ENCODE measurements at regions not wholly inside any gene's neighbourhood (a gene's known extent, or its start where the extent isn't known, plus 50 kb on each side); places are given as distances from the start of the nearest gene placed in this dataset.

DNA sequence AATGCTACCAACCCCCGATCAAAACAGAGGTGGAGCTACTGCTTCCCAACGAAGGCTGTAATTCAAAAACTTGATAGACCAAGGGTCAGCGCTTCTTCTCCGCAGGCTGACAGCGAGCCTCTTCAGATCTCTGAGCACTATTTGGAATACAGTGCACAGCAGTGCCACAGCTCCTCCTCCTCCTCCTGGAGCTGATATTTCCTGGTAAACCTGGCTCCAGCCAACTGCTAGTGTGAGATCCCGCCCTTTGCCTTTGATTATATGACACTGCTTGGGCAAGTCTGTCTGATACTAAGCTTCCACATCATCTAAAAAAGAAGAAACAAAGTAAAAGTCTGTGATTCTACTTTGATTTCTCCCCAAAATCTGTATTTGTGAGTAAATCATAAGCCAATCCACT lies 710.5 kb downstream of the DACH1 start:
- Mint-ChIP-seq H3K9me3 (no peaks in the 10 kb centered on the region), H3K27me3 (ENCODE audit: low read depth) (no peaks in the 10 kb centered on the region), H3K4me1 (peaks cover 6 to 23% of the 10 kb centered on the region in 2 experiments), H3K36me3 (ENCODE audit: insufficient read depth in 1 of 3, low read depth in 3 of 3) (no peaks in the 10 kb centered on the region), H3K4me3 (no peak overlapping the region), H3K27ac (no peak overlapping the region; a peak in 1 of 7 replicates)
- H2AFZ ChIP-seq (ENCODE audit: low read length) = no peak overlapping the region
- no peak overlapping the region for H2BK5ac ChIP-seq (ENCODE audit: insufficient read length, low read length)
- H2BK15ac ChIP-seq (ENCODE audit: low read depth, low read length) = no peak overlapping the region
- no CpG with 5 or more reads among the region's 6 CpGs for WGBS (ENCODE audit: extremely low coverage, insufficient read length, low lambda C conversion rate)
- no peaks in the 10 kb centered on the region for H4K20me1 ChIP-seq (ENCODE audit: control insufficient read depth, insufficient read depth, insufficient read length)
- no peak overlapping the region for H3K4ac ChIP-seq (ENCODE audit: low read depth, low read length)
- H2BK120ac ChIP-seq (ENCODE audit: low read depth, low read length, poor library complexity, severe bottlenecking) = no peak overlapping the region
- no peak overlapping the region for H4K5ac ChIP-seq (ENCODE audit: insufficient read length, low read depth, low read length)
- no peak overlapping the region for H3K9ac ChIP-seq (ENCODE audit: extremely low read depth, insufficient read length, low read length)
- H3T11ph ChIP-seq (ENCODE audit: low read length) = no peak overlapping the region
- H4K8ac ChIP-seq (replicated peaks; ENCODE audit: insufficient read length, low read depth, low read length) = no peak overlapping the region
- no peaks in the 10 kb centered on the region for H3K79me1 ChIP-seq (ENCODE audit: insufficient read depth, low read depth, low read length, poor library complexity, severe bottlenecking)
- H3K79me2 ChIP-seq (ENCODE audit: insufficient read depth, low read length) = no peaks in the 10 kb centered on the region
- H3K18ac ChIP-seq (ENCODE audit: insufficient read length, low read depth, low read length) = no peak overlapping the region
- no peaks in the 10 kb centered on the region for H3K4me1 ChIP-seq (ENCODE audit: insufficient read depth, low read length)
- H3K23ac ChIP-seq (ENCODE audit: insufficient read length, low read depth, low read length) = no peak overlapping the region
- H3K56ac ChIP-seq (ENCODE audit: insufficient read length, low read depth, low read length) = no peak overlapping the region
- H3K14ac ChIP-seq (ENCODE audit: insufficient read depth, low read length) = no peak overlapping the region
- H3K9me3 ChIP-seq (ENCODE audit: control insufficient read depth, low read depth, low read length) = no peaks in the 10 kb centered on the region
- H3K4me2 ChIP-seq (ENCODE audit: insufficient read depth, insufficient read length, low read length) = no peak overlapping the region
- H2BK20ac ChIP-seq (ENCODE audit: low read depth, low read length, poor library complexity, severe bottlenecking) = no peak overlapping the region
- TF ChIP-seq, protein P1, sequence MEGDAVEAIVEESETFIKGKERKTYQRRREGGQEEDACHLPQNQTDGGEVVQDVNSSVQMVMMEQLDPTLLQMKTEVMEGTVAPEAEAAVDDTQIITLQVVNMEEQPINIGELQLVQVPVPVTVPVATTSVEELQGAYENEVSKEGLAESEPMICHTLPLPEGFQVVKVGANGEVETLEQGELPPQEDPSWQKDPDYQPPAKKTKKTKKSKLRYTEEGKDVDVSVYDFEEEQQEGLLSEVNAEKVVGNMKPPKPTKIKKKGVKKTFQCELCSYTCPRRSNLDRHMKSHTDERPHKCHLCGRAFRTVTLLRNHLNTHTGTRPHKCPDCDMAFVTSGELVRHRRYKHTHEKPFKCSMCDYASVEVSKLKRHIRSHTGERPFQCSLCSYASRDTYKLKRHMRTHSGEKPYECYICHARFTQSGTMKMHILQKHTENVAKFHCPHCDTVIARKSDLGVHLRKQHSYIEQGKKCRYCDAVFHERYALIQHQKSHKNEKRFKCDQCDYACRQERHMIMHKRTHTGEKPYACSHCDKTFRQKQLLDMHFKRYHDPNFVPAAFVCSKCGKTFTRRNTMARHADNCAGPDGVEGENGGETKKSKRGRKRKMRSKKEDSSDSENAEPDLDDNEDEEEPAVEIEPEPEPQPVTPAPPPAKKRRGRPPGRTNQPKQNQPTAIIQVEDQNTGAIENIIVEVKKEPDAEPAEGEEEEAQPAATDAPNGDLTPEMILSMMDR (conservative IDR thresholded peaks at IDR 0.05) = no peak
- no peak overlapping the region for H4K91ac ChIP-seq (ENCODE audit: insufficient read length, low read depth, low read length)
- H2AK5ac ChIP-seq (ENCODE audit: insufficient read length, low read length) = no peak overlapping the region
- H3K27me3 ChIP-seq (ENCODE audit: insufficient read depth, low read length) = no peaks in the 10 kb centered on the region
- H3K23me2 ChIP-seq (ENCODE audit: insufficient read length, low read depth, low read length, poor library complexity, severe bottlenecking) = no peaks in the 10 kb centered on the region
- no peak overlapping the region for H2BK12ac ChIP-seq (ENCODE audit: insufficient read length, low read depth, low read length)
- no peak for DNase-seq
- no peak overlapping the region for H3K27ac ChIP-seq (ENCODE audit: insufficient read length, low read depth, low read length)
